Body of pancreas (tissue), 4 donors: ENCODE measurements at regions not wholly inside any gene's neighbourhood (a gene's known extent, or its start where the extent isn't known, plus 50 kb on each side); places are given as distances from the start of the nearest gene placed in this dataset.

Source experiments
- POLR2A ChIP-seq, 3 donors: fragments of 450-650 bp; IDR thresholded peaks; one replicate each; pipeline ENCODE4 v1.6.1; 2016; ENCODE audit warnings: antibody characterized with exemption in 3 of 3, mild to moderate bottlenecking in 2 of 3
- TF ChIP-seq, protein P1 (sequence below), 7 experiments: fragments of 450-650 bp in 4 of 7; fragments of 200-600 bp in 3 of 7; sonication (generic) in 3 of 7; IDR thresholded peaks; one replicate each; pipeline ENCODE4 v1.5.1; 2016 to 2019; ENCODE audit warnings: antibody characterized with exemption in 7 of 7

- TF ChIP-seq, protein P1, sequence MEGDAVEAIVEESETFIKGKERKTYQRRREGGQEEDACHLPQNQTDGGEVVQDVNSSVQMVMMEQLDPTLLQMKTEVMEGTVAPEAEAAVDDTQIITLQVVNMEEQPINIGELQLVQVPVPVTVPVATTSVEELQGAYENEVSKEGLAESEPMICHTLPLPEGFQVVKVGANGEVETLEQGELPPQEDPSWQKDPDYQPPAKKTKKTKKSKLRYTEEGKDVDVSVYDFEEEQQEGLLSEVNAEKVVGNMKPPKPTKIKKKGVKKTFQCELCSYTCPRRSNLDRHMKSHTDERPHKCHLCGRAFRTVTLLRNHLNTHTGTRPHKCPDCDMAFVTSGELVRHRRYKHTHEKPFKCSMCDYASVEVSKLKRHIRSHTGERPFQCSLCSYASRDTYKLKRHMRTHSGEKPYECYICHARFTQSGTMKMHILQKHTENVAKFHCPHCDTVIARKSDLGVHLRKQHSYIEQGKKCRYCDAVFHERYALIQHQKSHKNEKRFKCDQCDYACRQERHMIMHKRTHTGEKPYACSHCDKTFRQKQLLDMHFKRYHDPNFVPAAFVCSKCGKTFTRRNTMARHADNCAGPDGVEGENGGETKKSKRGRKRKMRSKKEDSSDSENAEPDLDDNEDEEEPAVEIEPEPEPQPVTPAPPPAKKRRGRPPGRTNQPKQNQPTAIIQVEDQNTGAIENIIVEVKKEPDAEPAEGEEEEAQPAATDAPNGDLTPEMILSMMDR (IDR thresholded peaks at IDR 0.05): no peak
- no peak for TF ChIP-seq POLR2A (IDR thresholded peaks at IDR 0.05)
Observed at GRCh38 chrX:40245488-40246071, 147.8 kb upstream of the BCOR start.
